GM18861 (cell line): ENCODE measurements at regions not wholly inside any gene's neighbourhood (a gene's known extent, or its start where the extent isn't known, plus 50 kb on each side); places are given as distances from the start of the nearest gene placed in this dataset.
"Not testable (repeated sequence)": the region's sequence is repeated elsewhere in the genome, so short reads cannot be mapped to it uniquely, and the experiment has no call there.

Source experiments
- ATAC-seq: cut with Tn5 transposase; IDR thresholded peaks from one replicate; pipeline ENCODE4 v1.9.1; 2021; ENCODE audit not compliant: unreplicated experiment

DNA sequence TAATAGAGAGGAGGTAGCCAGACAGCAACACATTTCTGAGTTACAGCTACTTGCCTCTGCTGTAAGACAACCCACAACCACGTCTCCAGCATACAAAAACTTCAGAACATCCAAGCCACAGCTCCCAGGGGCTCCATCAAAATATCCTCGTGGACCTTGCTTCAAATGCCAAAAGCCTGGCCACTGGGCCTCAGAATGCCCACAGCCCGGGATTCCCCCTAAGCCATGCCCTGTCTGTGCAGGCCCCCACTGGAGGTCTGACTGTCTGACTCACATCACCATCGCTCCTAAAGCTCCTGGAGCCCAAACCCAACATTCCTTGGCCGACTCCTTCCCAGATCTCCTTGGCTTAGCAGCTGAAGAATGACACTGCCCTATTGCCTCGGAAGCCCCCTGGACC is 186.6 kb upstream of the MAGEB16 start:
- not testable (repeated sequence) for ATAC-seq

- no peak for ATAC-seq
Measured at GRCh38 chrX:35617836-35618235, 180.3 kb upstream of the MAGEB16 start.

GRCh38 chrX:35622040-35622439 is 176.1 kb upstream of the MAGEB16 start:
- ATAC-seq: no peak

DNA sequence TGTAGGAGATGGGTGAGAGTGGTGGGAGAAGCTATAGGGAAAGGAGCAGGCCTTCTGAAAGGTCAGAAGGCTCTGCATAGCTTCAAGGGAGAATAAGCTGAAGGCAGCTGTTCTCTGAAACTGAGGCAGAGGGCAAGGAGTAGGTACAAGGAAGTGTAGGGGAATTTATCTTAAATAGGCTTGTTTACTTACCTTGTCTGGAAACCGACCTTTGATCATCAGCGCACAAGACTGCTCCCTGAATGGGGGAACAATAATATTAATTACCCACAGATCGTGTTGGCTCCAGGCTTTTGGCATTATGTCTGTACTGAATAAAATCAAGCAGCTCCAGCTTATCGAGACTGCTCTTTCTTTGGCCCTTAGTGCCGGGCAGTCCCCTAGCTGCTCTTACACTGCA is 175.5 kb upstream of the MAGEB16 start:
- ATAC-seq: no peak

DNA sequence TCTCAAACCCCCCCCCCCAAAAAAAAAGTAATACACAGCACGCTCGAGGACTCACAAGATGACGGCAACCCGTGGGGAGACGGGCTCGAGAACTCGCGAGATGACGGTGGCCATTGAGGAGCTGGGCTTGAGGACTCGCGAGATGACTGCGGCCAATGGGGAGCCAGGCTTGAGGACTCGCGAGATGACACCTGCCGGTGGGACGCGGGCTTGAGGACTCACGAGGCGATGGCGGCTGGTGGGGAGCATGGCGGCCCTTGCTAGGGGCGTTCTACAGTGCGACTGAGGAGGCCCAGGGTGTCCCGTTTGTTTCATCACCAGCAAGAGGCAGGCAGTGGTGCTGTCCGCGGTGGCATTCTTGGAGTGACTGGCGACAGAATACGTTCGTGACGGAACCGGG is 172.4 kb upstream of the MAGEB16 start:
- ATAC-seq: no peak

DNA sequence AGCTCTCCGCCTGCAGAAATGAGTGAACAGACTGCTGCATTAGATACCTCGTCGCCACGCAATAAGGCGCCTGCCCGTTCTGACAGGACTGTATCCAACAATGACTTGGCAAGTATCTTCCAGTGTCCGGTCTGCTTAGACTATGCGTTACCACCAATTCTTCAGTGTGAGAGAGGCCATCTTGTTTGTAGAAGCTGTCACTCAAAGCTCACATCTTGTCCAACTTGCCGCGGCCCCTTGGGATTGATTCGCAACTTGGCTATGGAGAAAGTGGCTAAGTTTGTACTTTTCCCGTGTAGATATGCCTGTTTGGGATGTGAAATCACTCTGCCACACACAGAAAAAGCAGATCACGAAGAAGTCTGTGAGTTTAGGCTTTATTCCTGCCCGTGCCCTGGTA is 172.0 kb upstream of the MAGEB16 start:
- ATAC-seq: no peak

DNA sequence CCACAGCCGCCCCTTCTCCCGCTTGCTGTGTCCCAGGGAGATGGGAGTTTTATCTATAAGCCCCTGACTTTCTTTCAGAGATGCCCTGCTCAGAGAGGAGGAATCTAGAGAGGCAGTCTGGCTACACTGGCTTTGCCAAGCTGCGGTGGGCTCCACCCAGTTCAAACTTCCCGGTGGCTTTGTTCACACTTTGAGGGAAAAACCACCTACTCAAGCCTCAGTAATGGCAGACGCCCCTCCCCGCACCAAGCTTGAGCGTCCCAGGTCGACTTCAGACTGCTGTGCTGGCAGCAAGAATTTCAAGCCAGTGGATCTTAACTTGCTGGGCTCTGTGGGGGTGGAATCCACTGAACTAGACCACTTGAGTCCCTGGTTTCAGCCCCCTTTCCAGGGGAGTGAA is 162.2 kb upstream of the MAGEB16 start:
- not testable (repeated sequence) for ATAC-seq

DNA sequence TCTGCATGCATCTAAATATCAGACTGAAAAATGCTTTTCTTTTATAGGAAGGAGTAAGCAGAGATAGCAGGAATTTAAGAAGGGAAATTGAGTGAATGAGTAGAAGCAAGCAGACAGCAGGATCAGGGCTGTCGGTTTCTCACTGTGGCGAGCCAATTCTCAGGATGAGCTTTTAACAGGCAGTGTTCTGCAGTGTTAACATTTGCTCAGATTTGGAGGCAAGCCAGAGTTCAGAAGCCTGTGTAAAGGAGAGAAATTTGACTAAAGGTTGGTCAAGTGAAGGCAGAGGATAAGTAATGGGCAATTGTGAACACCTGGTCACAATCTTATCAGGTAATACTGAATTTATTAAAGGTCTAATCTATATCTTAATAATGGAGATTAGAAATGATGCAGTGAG is 133.3 kb upstream of the MAGEB16 start:
- ATAC-seq: no peak

GRCh38 chrX:35665311-35665710 is 132.8 kb upstream of the MAGEB16 start:
- no peak for ATAC-seq

DNA sequence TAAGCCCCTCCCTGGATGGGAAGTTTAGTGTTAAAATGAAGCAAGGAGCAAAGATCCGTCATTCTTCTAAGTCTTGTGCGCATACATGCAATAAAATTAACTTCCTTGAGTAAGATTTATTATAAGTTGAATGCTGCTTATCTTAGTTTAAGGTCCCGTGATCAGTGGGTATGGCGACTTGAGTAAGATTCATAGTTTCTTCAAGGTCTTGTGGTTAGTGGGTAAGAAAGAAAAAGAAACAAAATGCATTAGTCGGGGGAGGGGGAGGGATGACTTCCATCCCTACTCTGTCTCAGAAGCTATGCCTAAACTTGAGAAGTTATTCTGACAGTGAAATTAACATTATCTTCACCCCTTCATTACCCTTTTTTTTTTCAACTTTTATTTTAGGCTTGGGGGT is 127.3 kb upstream of the MAGEB16 start:
- ATAC-seq: no peak

GRCh38 chrX:35675151-35675550 is 123.0 kb upstream of the MAGEB16 start:
- ATAC-seq: no peak

DNA sequence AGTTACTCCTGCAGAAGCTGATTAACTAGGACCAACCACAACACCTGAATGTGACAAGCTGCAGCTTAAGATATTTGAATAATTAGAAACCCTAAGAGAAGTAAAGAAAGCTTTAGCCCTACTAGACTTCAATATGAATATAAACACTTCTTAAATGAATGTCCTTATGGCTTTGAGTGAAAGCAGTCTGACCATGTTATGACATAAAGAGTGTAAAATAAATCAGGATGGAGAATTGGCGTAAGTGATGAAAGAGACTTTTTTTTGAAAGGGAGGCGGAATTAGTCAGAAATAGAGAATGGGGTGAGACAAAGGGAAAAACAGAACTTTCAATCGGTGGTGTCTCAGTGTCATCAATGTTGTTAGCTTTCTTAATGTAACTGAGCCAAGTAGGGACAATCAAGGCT is 117.2 kb upstream of the MAGEB16 start:
- no peak for ATAC-seq

GRCh38 chrX:35682476-35682875 is 115.7 kb upstream of the MAGEB16 start:
- ATAC-seq: no peak

- no peak for ATAC-seq
Measured at GRCh38 chrX:35696760-35697234, 101.3 kb upstream of the MAGEB16 start.

GRCh38 chrX:35699642-35700041 is 98.5 kb upstream of the MAGEB16 start:
- ATAC-seq: no peak

DNA sequence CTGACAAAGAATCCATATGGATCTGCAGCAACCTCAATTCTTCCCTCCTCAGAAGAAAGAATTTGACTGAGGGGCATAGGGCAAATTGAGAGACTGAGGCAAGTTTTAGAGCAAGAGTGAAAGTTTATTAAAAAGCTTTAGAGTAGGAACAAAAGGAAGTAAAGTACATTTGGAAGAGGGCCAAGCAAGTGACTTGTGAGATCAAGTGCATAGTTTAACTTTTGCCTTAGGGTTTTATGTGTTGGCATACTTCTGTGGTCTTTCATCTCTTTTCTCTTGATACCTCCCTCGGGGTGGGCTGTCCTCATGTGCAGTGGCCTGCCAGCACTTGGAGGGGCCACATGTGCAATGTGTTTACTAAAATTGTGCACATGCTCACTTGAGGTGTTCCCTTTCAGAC is 98.0 kb upstream of the MAGEB16 start:
- no peak for ATAC-seq

GRCh38 chrX:35711281-35711680 is 86.9 kb upstream of the MAGEB16 start:
- ATAC-seq: no peak

GRCh38 chrX:35722128-35722527 is 76.0 kb upstream of the MAGEB16 start:
- no peak for ATAC-seq

GRCh38 chrX:35726176-35726575 is 72.0 kb upstream of the MAGEB16 start:
- ATAC-seq: no peak

DNA sequence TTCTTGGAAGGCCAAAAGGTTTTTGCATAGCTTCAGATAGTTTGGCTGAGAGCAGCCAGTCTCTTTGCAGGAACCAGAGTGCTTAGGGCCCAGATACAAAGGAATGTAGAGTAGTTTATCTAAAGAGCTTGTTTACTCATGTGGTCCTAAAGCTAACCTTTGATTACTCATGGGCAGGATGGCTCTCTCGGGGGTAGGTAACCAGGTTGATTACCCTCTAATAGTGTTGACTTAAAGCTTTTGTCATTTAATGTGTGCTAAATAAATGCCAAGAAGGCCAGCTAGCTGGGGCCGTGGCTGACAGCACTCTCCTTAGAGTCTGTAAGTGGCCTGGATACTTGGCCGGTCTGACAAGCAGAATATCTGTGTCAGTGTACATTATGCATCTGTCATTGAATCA is 69.7 kb upstream of the MAGEB16 start:
- ATAC-seq: no peak

DNA sequence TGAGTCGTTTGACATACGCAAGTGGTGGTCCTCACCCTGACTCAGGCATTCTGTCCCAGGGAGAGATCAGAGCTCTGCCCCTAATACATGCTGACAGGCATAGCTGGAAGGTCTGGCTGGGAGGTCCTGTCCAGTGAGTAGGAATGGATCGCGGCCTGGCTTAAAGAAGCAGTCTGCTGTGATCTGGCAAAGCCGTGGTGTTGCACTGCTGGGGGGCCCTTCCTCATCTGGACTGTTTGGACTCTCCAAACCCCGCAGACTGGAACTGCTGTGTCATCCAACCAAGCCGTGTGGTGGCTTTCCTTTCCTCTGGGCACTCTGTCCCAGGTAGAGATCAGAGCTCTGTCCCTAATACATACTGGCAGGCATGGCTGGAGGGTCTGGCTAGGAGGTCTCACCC is 64.3 kb upstream of the MAGEB16 start:
- no peak for ATAC-seq

DNA sequence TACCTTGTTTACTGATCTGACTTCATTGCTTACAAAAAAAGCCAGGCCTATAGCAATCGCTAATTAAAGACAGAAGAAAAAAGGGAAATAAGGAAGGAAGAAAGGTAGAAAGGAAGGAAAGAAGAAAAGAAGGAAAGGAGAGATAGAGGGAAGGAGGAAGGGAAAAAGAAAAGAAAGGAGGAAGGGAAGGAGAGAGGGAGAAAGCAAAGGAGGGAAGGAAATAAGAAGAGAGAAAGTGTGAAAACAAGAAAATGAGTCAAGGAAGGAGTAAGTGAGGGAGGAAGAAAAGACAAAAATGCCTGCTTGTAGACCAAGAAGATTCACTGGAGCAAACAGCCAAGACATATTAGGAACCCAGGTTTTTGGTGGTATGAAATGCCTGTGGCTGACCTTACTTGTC is 57.0 kb upstream of the MAGEB16 start:
- ATAC-seq: no peak

DNA sequence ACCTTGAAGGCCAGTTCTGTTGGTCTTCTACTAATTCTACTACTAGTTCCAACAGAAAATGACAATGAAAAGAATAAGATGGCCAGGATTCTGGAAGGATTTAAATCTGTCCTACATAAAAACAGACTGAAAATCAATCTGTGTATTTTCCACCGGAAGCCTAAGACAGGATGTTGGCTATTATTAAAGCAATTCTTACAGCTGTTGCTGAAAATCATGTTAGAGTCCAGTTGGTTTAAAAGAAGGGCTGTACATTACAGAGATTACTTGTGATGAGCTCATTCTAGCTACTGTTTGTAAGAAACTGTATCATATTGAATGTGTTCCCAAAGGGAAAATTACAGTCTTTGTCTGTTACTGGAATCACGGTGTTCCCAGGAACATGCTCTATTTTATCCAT is 54.8 kb upstream of the MAGEB16 start:
- no peak for ATAC-seq
